Erythroblast (primary cell): ENCODE measurements at regions not wholly inside any gene's neighbourhood (a gene's known extent, or its start where the extent isn't known, plus 50 kb on each side); places are given as distances from the start of the nearest gene placed in this dataset.

Source experiments
- GATA1 ChIP-seq: IDR thresholded peaks from 2 replicates; pipeline ENCODE4 v1.6.1; 2011; ENCODE audit warnings: low read depth, mild to moderate bottlenecking, control low read depth, low read length, moderate library complexity
- POLR2A ChIP-seq: IDR thresholded peaks from 2 replicates; pipeline ENCODE4 v1.6.1; 2011; ENCODE audit warnings: mild to moderate bottlenecking, low read length

GRCh38 chr13:104831831-104832230 is 1703.6 kb downstream of the EFNB2 start:
- no peak for TF ChIP-seq POLR2A
- no peak for TF ChIP-seq GATA1
